GM18907 (cell line): ENCODE measurements at regions not wholly inside any gene's neighbourhood (a gene's known extent, or its start where the extent isn't known, plus 50 kb on each side); places are given as distances from the start of the nearest gene placed in this dataset.
"Not testable (repeated sequence)": the region's sequence is repeated elsewhere in the genome, so short reads cannot be mapped to it uniquely, and the experiment has no call there.

Source experiments
- ATAC-seq: cut with Tn5 transposase; IDR thresholded peaks from one replicate; pipeline ENCODE4 v1.9.1; 2021; ENCODE audit warnings: mild to moderate bottlenecking, moderate library complexity; ENCODE audit not compliant: unreplicated experiment

GRCh38 chr5:125225424-125225823 is 479.0 kb upstream of the ZNF608 start:
- ATAC-seq = no peak

DNA sequence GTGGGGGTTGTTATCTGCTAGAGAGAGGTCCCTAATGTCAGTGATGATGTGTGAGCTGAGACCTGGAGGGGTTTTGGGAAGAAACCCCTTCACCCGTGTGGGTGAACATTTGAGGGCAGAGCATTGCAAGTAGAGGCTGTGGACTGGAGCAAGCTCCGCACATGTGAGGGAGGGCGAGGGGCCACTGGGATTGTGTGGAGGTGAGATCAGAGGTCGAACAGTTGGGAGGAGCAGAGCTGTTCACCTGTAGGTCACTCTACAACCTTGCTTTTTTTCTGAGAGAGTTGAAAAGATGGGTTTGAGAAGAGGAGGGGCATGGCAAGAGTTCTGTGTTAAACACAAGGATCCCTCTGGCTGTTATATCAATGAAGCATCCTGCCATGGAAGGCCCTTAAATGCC is 480.4 kb upstream of the ZNF608 start:
- ATAC-seq = no peak

DNA sequence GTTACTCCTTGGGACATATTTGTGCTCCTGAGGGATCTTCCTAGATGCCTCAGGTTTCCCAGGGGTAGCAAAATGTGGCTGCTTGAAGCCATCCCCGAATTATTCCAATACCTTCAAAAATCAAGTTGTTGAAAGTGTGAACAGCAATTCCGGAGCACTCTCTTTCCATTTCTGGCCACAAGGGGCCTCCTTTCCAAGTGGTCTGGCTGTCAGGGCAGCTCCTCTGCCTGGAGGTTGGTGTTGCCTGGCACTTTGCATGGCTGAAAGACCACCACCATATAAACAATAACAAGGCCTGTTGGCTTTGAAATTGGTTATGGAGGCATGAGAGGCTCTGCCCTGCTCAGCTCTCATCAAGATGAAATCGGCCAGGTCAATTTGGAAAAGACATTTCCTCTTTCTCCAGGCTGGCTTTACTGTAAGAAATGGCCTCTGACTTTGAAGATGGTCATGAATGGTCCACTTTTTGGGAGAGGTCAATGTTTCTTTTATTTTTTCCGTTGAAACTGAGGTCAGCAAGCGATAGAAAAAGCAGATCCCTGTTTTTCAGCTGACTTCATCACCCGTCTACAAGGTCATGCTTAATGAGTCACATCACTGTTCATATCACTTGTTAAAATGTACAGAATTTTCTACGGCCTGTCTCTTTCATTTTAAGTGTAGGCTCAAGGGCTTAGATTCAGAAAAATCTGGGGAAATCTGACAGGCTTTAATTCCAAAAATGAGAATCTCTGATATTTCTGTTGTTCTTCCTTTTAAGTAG is 481.1 kb upstream of the ZNF608 start:
- no peak for ATAC-seq

- ATAC-seq = no peak
These were observed 482.1 kb upstream of the ZNF608 start for GRCh38 chr5:125228363-125229070.

DNA sequence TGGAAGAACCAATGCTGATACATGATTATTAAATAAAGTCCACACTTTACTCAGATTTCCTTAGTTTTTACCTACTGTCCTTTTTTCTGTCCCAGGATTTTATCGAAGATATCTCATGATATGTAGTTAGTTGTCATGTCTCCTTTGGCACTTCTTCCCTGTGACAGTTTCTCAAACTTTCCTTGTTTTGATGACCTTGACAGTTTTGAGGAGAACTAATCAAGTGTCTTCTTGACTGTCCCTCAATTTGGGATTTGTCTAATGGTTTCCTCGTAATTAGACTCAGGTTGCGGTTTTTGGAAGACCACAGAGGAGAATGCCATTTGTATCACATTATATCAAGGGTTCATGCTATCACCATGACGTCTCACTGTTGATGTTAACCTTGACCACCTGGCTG is 483.1 kb upstream of the ZNF608 start:
- no peak for ATAC-seq

GRCh38 chr5:125232779-125233230 is 486.4 kb upstream of the ZNF608 start:
- no peak for ATAC-seq

GRCh38 chr5:125233944-125234343 is 487.5 kb upstream of the ZNF608 start:
- no peak for ATAC-seq

DNA sequence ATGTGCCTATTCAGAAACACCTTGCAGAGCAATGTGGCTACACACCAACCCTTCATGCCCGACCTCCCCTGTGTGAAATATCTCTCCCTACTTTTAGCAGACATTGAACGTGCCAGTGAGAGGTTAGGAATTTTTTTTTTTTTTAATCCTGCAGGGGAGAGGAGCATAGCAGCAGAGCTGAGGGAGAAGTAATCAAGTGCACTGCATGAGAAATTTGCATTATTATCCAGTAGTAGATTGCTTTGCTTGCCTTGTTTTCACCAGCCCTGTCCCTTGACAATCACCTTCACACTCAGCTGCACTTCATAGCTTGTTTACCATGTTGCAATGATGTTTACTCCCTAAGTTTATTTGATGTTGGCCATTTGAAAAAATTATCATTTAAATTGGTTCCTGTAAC is 489.6 kb upstream of the ZNF608 start:
- ATAC-seq = no peak

- ATAC-seq = no peak
These were observed 490.5 kb upstream of the ZNF608 start for GRCh38 chr5:125236981-125237380.

- no peak for ATAC-seq
These were observed 498.1 kb upstream of the ZNF608 start for GRCh38 chr5:125244531-125244930.

DNA sequence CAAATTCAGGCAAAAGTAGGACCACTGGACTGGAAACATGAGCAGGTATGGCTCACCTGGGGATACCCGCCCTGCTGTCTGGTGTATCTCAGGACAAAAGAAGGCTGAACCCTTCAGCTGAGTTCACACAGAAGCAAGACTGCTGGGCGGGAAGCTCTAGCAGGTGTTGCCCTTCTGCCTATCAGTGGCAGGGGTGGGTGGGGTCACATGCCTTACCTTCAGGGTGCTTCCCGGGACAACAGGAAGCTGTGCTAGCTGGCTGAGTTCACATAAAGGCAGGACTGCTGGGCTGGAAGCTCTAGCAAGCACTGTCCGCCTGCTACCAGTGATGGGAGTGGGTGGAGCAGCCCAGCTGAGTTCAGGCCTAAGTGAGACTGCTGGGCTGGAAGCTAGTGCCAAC is 498.8 kb upstream of the ZNF608 start:
- no peak for ATAC-seq

DNA sequence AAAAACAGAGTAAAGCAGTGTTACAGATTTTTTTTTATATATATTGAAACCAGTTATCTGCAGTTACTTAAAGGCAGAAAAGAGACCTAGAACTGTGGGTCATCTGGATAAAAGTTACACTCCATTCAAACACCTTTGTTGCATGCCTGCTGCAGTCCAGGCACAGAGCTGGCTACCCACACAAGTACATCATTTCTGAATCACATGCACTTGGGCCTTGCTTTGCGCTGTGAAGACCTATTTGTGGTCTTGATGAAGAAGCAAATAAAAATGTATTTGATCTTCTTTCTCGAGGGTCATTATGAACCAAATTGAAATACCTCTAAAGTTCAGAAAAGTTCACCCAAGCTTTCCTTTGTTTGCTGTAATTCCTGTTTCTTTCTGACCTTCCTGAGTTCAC is 503.0 kb upstream of the ZNF608 start:
- ATAC-seq = no peak

- ATAC-seq = no peak
These were observed 505.3 kb upstream of the ZNF608 start for GRCh38 chr5:125251703-125252102.

- not testable (repeated sequence) for ATAC-seq
These were observed 507.2 kb upstream of the ZNF608 start for GRCh38 chr5:125253634-125254033.

DNA sequence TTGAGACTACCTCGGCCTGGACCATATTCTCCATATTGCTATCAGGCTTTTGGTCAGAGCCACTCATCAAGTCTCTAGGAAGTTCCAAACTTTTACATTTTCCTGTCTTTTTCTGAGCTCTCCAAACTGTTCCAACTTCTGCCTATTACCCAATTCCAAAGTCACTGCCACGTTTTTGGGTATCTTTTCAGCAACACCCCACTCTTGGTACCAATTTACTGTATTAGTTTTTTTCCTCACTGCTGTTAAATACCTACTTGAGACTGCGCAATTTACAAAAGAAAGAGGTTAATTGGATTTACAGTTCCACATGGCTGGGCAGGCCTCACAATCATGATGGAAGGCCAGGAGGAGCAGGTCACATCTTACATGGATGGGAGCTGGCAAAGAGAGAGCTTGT is 507.8 kb upstream of the ZNF608 start:
- ATAC-seq = no peak

DNA sequence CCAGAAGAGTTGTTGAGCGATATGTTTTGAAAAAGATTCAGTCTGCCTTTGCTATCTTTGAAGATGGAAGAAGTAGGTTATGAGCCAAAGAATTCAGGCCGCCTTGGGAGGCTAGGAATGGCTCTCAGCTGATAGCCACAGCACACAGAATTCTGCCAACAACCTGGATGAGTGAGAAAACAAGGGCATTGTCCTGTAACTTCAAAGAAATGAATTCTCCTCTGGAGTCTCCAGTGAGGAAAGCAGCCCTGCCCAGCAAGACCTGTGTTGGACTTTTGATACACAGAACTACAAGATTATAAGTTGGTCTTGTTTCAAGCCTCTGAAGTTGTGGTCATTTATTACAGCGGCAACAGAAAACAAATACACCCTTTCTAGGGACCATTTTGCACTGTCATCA is 509.9 kb upstream of the ZNF608 start:
- ATAC-seq = no peak

- ATAC-seq = no peak
These were observed 510.9 kb upstream of the ZNF608 start for GRCh38 chr5:125257057-125257972.

- ATAC-seq = no peak
These were observed 511.6 kb upstream of the ZNF608 start for GRCh38 chr5:125257997-125258396.

DNA sequence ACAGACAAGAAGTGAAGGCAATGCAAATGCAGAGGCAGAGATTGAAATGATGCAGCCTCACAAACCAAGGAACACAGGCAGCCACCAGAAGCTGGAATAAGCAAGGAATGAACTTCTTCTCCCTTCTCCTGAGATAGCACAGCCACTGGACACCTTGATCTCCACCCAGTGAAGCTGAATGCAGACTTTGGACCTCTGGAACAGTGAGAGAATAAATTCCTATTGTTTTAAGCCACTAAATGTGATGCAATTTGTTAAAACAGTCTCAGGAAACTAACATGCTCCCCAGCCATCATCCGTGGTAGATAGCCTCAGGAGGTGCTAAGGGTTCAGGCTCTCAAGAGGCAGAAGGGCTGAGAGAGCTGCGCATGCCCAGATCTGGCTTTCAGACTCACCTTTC is 512.2 kb upstream of the ZNF608 start:
- no peak for ATAC-seq

- ATAC-seq = no peak
These were observed 515.2 kb upstream of the ZNF608 start for GRCh38 chr5:125261505-125262250.

DNA sequence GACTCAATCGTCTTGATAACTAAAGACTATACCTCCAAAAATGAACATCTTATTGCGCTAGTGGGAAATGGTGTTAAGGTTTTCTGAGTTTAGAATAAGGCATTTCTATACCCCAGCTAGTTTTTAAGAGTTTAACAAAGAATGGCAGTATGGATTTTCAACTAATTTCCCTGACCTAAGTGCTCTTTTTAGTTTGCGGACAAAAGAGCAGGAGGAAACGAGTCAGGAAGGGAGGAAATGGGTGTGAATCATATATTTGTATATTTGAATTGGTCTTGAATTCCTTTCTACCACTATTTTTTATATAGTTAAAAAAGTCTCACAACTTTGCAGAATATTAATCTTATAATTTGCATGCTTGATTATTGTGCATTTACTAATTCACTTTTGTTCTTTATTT is 516.3 kb upstream of the ZNF608 start:
- ATAC-seq = no peak
